ENCODE measurements at regions not wholly inside any gene's neighbourhood (a gene's known extent, or its start where the extent isn't known, plus 50 kb on each side); places are given as distances from the start of the nearest gene placed in this dataset.
"Not testable (repeated sequence)": the region's sequence is repeated elsewhere in the genome, so short reads cannot be mapped to it uniquely, and the experiment has no call there.

- TF ChIP-seq, protein P1, sequence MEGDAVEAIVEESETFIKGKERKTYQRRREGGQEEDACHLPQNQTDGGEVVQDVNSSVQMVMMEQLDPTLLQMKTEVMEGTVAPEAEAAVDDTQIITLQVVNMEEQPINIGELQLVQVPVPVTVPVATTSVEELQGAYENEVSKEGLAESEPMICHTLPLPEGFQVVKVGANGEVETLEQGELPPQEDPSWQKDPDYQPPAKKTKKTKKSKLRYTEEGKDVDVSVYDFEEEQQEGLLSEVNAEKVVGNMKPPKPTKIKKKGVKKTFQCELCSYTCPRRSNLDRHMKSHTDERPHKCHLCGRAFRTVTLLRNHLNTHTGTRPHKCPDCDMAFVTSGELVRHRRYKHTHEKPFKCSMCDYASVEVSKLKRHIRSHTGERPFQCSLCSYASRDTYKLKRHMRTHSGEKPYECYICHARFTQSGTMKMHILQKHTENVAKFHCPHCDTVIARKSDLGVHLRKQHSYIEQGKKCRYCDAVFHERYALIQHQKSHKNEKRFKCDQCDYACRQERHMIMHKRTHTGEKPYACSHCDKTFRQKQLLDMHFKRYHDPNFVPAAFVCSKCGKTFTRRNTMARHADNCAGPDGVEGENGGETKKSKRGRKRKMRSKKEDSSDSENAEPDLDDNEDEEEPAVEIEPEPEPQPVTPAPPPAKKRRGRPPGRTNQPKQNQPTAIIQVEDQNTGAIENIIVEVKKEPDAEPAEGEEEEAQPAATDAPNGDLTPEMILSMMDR (IDR thresholded peaks at IDR 0.05; ENCODE audit: low read length), result not testable (repeated sequence)
- not testable (repeated sequence) for TF ChIP-seq EZH2 (IDR thresholded peaks at IDR 0.05; ENCODE audit: borderline replicate concordance, low read length)
Observed at GRCh38 chr12:87579091-87579490, 450.1 kb downstream of the C12orf50 start.

Measured in OCI-LY1 (cell line).